Esophagus muscularis mucosa (tissue), 4 donors: ENCODE measurements at regions not wholly inside any gene's neighbourhood (a gene's known extent, or its start where the extent isn't known, plus 50 kb on each side); places are given as distances from the start of the nearest gene placed in this dataset.

ENCODE experiments used
- EP300 ChIP-seq: sonication (generic); formaldehyde crosslinking; IDR thresholded peaks from one replicate; pipeline ENCODE4 v1.6.1; 2017; ENCODE audit warnings: antibody characterized with exemption
- POLR2A ChIP-seq: fragments of 450-650 bp; IDR thresholded peaks from one replicate; pipeline ENCODE4 v1.6.1; 2017; ENCODE audit warnings: antibody characterized with exemption, moderate library complexity, mild to moderate bottlenecking, low read depth
- TF ChIP-seq, protein P1 (sequence below), 3 experiments: fragments of 200-600 bp in 2 of 3; fragments of 450-650 bp in 1 of 3; sonication (generic) in 2 of 3; IDR thresholded peaks; one replicate each; pipeline ENCODE4 v1.5.1; 2017 to 2019; ENCODE audit warnings: antibody characterized with exemption in 3 of 3, mild to moderate bottlenecking in 2 of 3, moderate library complexity in 1 of 3

DNA sequence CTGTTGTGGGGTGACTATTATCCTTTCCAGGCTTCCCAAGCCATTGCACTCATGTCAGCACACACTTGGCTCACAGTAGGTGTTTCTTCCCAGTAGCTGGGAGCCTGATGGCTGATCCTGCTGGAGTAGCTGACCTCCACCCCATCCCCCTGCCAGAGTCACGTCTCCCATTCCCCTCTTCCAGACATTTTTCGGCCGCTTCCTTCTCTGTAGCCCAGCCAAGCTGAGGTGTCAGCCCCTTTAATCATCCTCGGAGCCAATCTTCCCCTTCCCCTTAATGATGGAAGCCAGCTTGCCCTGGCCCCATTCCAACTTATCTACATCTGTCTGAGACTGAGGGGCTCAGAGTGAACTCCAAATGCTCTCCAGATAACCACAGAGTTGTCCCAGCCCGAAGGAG, 550.7 kb downstream of the MN1 start:
- TF ChIP-seq, protein P1, sequence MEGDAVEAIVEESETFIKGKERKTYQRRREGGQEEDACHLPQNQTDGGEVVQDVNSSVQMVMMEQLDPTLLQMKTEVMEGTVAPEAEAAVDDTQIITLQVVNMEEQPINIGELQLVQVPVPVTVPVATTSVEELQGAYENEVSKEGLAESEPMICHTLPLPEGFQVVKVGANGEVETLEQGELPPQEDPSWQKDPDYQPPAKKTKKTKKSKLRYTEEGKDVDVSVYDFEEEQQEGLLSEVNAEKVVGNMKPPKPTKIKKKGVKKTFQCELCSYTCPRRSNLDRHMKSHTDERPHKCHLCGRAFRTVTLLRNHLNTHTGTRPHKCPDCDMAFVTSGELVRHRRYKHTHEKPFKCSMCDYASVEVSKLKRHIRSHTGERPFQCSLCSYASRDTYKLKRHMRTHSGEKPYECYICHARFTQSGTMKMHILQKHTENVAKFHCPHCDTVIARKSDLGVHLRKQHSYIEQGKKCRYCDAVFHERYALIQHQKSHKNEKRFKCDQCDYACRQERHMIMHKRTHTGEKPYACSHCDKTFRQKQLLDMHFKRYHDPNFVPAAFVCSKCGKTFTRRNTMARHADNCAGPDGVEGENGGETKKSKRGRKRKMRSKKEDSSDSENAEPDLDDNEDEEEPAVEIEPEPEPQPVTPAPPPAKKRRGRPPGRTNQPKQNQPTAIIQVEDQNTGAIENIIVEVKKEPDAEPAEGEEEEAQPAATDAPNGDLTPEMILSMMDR (IDR thresholded peaks at IDR 0.05) = no peak
- no peak for TF ChIP-seq POLR2A
- no peak for TF ChIP-seq EP300
